Ammon's horn (tissue), 1 donor: ENCODE measurements at regions not wholly inside any gene's neighbourhood (a gene's known extent, or its start where the extent isn't known, plus 50 kb on each side); places are given as distances from the start of the nearest gene placed in this dataset.
A peak's percentile ranks its signal among the peaks of the same experiment; 100 is the strongest.

Experiments
- DNase-seq: peaks from one replicate; pipeline ENCODE4 v3.0.0-alpha.2; 2016; ENCODE audit warnings: low spot score

- no peak for DNase-seq
Measured at GRCh38 chr10:85225311-85225710, 896.9 kb downstream of the CCSER2 start.

- DNase-seq: no peak
Measured at GRCh38 chr10:85226596-85226995, 898.2 kb downstream of the CCSER2 start.

- no peak for DNase-seq
Measured at GRCh38 chr10:85228726-85229125, 900.3 kb downstream of the CCSER2 start.

GRCh38 chr10:85231534-85232270 lies 903.3 kb downstream of the CCSER2 start:
- DNase-seq: no peak

GRCh38 chr10:85235258-85235657 lies 906.9 kb downstream of the CCSER2 start:
- no peak for DNase-seq

- no peak for DNase-seq
Measured at GRCh38 chr10:85238676-85239075, 910.3 kb downstream of the CCSER2 start.

- DNase-seq: no peak
Measured at GRCh38 chr10:85250304-85250703, 921.9 kb downstream of the CCSER2 start.

GRCh38 chr10:85256481-85256880 lies 928.1 kb downstream of the CCSER2 start:
- DNase-seq: no peak

- DNase-seq: no peak
Measured at GRCh38 chr10:85259908-85260307, 931.5 kb downstream of the CCSER2 start.

- DNase-seq: no peak
Measured at GRCh38 chr10:85262992-85263391, 934.6 kb downstream of the CCSER2 start.

- no peak for DNase-seq
Measured at GRCh38 chr10:85265121-85265520, 936.7 kb downstream of the CCSER2 start.

- DNase-seq: no peak
Measured at GRCh38 chr10:85266808-85267207, 938.4 kb downstream of the CCSER2 start.

- DNase-seq: no peak
Measured at GRCh38 chr10:85280014-85280413, 951.6 kb downstream of the CCSER2 start.

GRCh38 chr10:85284778-85285770 lies 956.7 kb downstream of the CCSER2 start:
- DNase-seq: no peak

GRCh38 chr10:85293483-85293882 lies 965.1 kb downstream of the CCSER2 start:
- DNase-seq: no peak

- no peak for DNase-seq
Measured at GRCh38 chr10:85311613-85312337, 983.4 kb downstream of the CCSER2 start.

- no peak for DNase-seq
Measured at GRCh38 chr10:85315657-85316056, 987.3 kb downstream of the CCSER2 start.

- no peak for DNase-seq
Measured at GRCh38 chr10:85316276-85316675, 987.9 kb downstream of the CCSER2 start.

- no peak for DNase-seq
Measured at GRCh38 chr10:85317827-85318226, 989.4 kb downstream of the CCSER2 start.

- DNase-seq: peak; percentile 40
Measured at GRCh38 chr10:85318809-85319807, 990.7 kb downstream of the CCSER2 start.

GRCh38 chr10:85319826-85320225 lies 991.4 kb downstream of the CCSER2 start:
- peak; percentile 75 for DNase-seq
